ENCODE measurements at regions not wholly inside any gene's neighbourhood (a gene's known extent, or its start where the extent isn't known, plus 50 kb on each side); places are given as distances from the start of the nearest gene placed in this dataset.
A peak's percentile ranks its signal among the peaks of the same experiment; 100 is the strongest.

- DNase-seq (ENCODE audit: low read depth, low spot score), result no peak
Measured at GRCh38 chr2:23178396-23178795, 206.6 kb upstream of the KLHL29 start.

DNA sequence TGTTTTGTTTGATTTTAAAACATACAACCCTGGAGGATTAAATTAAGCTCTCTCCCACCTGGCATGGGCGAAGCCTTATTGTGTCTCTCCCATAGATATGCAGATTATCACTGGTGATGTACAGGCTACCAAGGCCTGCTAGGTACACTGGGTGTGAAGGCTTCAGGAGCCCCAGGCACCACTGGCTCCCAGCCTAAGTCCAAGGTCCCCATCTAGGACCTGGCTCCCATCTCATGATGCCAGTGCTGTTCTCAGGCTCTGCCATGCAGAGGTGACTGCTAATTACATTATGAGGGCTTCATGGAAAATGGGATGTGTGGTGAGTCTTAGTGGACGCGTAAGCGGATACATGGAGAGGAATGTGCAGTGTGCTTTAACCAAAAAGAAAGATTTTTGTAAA lies 201.2 kb upstream of the KLHL29 start:
- no peak for DNase-seq (ENCODE audit: low read depth, low spot score)

DNA sequence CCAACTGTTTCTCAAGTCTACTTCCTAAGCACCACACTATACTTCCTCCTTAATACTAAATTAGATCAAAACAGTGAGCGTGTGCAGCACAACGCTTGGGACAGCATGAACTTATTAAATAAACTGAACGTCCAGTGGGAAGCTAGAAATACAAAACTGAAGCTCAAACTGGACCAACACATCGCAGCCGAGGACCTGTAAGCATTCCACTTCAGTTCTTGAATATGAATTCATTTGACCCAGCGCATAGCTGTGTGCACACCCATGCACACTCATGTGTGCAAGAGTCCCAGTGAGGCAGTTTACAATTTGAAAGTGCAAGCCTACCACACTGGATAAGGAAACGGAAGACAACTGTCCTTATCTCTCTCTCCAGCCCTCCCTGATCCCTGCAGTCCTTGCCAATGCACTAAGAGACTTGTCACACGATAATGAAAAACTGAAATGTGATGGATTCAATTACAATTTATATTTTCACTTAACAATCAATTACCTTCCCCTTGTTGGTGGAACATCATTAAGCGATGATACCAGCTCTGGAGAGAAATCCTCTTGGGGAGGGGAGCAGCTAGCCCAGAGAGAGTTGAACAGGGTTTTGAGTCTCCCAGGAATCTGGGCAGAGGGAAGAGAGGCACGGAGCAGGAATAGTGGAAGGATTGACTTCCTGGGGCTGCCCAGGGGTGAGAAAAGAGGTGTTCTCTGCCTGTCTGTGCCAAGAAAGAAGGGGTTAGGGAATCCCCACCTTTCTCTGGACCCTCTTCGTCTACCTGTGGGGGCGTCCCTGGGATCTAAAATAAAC lies 186.5 kb upstream of the KLHL29 start:
- no peak for DNase-seq (ENCODE audit: low read depth, low spot score)

GRCh38 chr2:23199115-23199918 lies 185.7 kb upstream of the KLHL29 start:
- DNase-seq (ENCODE audit: low read depth, low spot score), result no peak

- no peak for DNase-seq (ENCODE audit: low read depth, low spot score)
Measured at GRCh38 chr2:23200068-23200786, 184.8 kb upstream of the KLHL29 start.

GRCh38 chr2:23200787-23201114 lies 184.2 kb upstream of the KLHL29 start:
- DNase-seq (ENCODE audit: low read depth, low spot score), result no peak

DNA sequence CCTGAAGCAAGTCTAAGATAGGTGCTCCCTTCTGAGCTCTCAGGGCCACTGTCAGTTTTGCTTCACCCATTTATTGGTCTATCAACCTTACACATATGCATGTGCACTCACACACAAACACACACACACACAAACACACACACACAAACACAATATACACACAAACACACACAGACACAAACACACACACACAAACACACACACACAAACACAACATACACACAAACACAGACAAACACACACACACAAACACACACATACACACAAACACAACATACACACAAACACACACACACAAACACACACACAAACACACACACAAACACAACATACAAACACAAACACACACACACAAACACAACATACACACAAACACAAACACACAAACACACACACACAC lies 181.6 kb upstream of the KLHL29 start:
- DNase-seq (ENCODE audit: low read depth, low spot score), result no peak

DNA sequence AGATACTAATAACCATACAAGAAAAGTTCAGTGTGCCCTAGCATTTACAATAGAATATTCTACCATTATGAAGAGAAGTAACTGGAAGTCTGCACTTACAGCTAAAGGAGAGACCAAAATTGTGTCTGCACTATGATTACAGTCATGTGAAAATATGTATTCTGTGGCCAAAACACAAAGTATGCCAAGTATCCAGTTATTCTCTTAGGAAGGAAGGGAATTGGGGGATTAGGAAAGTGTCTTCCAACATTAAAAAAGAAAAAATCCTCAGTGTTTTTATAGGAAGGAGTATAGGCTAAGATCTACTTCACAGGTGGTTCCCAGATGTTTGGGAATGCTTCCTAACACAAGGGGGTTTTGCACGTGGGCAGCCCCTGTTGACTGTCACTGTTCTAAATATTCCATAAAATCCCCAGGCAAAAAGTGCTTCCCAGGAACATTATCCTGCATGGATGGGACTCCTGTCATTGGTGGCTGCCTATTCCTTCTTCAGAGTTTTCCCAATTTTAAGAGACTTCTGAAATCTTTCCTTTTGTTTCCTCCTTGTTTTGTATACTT lies 180.2 kb upstream of the KLHL29 start:
- DNase-seq (ENCODE audit: low read depth, low spot score), result no peak

GRCh38 chr2:23206650-23207049 lies 178.3 kb upstream of the KLHL29 start:
- no peak for DNase-seq (ENCODE audit: low read depth, low spot score)

DNA sequence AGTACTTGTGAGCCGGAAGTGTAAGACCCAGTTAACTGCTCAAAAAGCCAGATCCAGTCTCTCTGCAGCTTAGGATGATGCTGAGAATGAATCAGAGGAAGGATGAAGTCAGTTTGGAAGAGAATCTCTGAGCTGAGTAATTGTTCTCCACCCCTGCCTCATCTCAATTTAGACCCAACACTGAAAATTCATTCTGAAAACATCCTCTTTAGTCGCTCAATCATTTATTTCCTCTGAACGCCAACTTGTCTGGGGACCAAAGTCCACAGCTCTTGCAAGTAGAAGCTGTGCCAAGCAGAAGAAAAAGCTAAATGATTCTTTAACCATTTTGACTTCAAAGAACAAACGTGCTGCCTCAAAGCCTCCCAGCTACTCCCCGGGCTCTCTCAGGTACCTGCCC lies 177.1 kb upstream of the KLHL29 start:
- no peak for DNase-seq (ENCODE audit: low read depth, low spot score)

GRCh38 chr2:23208339-23208738 lies 176.6 kb upstream of the KLHL29 start:
- DNase-seq (ENCODE audit: low read depth, low spot score), result no peak

DNA sequence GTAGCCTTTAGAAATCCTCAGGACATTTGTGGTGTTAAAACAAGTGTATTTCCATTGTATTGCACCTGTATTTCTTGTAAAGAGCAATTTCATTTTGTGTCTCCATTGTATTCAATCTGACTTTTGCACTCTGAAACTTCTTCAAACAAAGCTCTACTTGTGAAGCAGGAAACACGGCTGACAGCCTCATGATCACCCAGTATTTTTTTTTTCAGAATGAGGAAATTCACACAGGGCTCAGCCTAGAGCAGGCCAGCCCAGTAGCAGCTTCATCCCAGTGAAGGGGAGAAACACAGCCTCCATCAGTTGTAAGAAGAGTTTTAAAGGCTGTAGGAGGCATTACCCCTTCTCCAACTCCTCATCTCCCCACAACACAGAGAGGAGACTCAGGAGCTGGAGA lies 175.9 kb upstream of the KLHL29 start:
- no peak for DNase-seq (ENCODE audit: low read depth, low spot score)

- DNase-seq (ENCODE audit: low read depth, low spot score), result no peak
Measured at GRCh38 chr2:23211987-23212583, 172.9 kb upstream of the KLHL29 start.

GRCh38 chr2:23213196-23213595 lies 171.8 kb upstream of the KLHL29 start:
- DNase-seq (ENCODE audit: low read depth, low spot score), result no peak

GRCh38 chr2:23215016-23215415 lies 170.0 kb upstream of the KLHL29 start:
- no peak for DNase-seq (ENCODE audit: low read depth, low spot score)

DNA sequence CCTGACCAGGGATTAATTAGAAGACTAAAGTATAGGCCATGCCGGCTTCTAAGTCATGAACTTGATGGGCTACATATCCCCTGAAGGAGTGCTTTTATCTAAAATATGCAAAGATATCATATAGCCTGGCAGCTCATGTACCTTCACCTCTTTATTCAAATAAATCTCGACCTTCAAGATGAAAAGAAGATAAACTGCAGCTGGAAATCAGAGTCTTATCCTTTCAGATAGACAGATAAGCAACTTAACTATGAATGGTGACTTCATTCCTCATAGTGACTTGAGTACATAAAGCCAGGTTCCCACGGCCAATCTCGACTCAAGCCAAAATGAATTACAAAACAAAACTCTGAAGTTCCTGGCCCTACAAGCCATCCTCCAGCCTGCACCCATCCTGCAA lies 165.3 kb upstream of the KLHL29 start:
- no peak for DNase-seq (ENCODE audit: low read depth, low spot score)

- no peak for DNase-seq (ENCODE audit: low read depth, low spot score)
Measured at GRCh38 chr2:23220513-23221094, 164.4 kb upstream of the KLHL29 start.

- no peak for DNase-seq (ENCODE audit: low read depth, low spot score)
Measured at GRCh38 chr2:23221236-23221635, 163.7 kb upstream of the KLHL29 start.

GRCh38 chr2:23221901-23222300 lies 163.1 kb upstream of the KLHL29 start:
- DNase-seq (ENCODE audit: low read depth, low spot score), result no peak

DNA sequence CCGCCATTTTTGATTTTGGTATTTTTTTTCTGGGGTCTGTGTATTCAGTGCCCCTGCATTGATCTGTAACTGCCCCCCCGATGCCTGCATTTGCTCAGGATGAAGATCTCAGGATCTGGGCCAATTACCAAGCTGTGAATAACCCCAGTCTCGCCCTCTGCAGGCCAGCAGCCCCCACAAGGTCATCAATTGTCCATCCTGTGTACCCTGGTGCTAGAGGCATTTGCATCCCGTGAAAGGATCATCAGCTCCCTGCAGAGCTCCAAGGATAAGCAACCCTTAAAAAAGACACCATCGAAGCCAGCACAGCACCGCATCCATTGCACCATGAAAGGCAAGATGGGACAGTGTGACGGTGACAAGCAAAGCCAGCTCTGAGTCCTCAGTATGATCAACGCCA lies 154.1 kb upstream of the KLHL29 start:
- peak; percentile 33 for DNase-seq (ENCODE audit: low read depth, low spot score)

GRCh38 chr2:23231865-23232264 lies 153.1 kb upstream of the KLHL29 start:
- no peak for DNase-seq (ENCODE audit: low read depth, low spot score)

All from iPS DF 19.7 (cell line).